ENCODE measurements at regions not wholly inside any gene's neighbourhood (a gene's known extent, or its start where the extent isn't known, plus 50 kb on each side); places are given as distances from the start of the nearest gene placed in this dataset.

GRCh38 chr7:57399972-57400371, 50.0 kb upstream of the ZNF716 start:
- TF ChIP-seq CTCF (IDR thresholded peaks at IDR 0.05) (no peak), EP300 (IDR thresholded peaks at IDR 0.05) (no peak), POLR2AphosphoS5 (IDR thresholded peaks at IDR 0.05) (no peak), POLR2A (IDR thresholded peaks at IDR 0.05) (no peak)
